Inflammatory macrophage treated with lipopolysaccharide for 4 hours (primary cell): ENCODE measurements at regions not wholly inside any gene's neighbourhood (a gene's known extent, or its start where the extent isn't known, plus 50 kb on each side); places are given as distances from the start of the nearest gene placed in this dataset.
"Not testable (repeated sequence)": the region's sequence is repeated elsewhere in the genome, so short reads cannot be mapped to it uniquely, and the experiment has no call there.

Experiments used
- DNase-seq: peaks from one replicate; pipeline ENCODE4 v3.0.0-alpha.2; 2020

DNA sequence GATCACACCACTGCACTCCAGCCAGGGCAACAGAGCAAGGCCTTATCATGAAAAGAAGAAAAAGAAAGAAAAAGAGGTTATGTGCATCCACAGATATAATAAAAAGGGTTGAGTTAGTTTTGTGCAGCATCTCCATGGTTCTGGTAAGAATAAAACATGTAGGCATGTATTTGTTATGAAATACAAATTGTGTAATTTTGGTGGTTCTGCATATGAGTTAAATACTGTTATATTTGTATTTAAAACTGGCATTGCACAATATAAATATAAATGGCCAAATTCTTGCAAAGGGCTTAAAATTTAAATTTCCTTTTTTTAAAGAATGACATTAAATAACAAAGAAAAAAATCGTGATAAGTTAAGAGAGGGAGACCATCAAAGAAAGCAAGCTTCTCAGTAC, 159.1 kb upstream of the PREP start:
- DNase-seq, result peak; percentile 62

DNA sequence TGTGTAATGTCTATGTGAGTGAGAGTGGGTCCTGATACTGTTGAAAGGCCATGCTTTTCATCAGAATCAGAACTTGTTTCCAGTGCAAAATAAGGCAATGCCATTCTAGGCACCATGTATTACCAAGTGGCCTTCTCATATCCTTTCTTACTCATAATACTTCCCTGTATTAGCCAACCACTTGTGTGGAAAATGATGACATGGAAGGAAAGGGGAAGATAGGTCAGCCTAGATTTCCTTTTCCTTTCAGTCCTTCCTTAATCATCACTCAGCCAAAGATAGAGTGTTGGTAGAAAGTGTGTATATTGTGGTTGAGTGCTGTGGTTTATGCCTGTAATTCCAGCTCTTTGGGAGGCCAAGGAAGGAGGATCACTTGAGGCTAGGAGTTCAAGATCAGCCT, 158.6 kb upstream of the PREP start:
- peak; percentile 88 for DNase-seq

DNA sequence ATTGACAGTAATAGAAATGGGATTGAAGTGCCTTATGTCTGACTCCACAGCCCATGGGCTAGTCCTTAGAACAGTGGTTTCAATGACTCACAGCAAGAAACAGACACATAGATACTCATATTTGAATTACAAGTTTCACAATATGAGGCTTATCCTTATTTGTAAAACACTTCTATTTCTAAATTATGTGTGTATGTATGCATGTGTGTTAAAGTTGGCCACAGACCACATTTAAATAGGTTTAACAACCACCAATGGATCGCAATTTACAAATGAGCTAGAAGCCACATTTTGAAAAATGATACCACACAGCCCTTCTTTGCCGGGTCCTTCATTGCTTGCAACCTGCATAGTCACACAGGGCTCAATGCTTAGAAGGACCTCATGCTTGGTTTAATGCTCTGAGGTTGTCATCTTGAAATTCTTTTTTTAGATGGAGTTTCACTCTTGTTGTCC, 157.8 kb upstream of the PREP start:
- peak; percentile 48 for DNase-seq

DNA sequence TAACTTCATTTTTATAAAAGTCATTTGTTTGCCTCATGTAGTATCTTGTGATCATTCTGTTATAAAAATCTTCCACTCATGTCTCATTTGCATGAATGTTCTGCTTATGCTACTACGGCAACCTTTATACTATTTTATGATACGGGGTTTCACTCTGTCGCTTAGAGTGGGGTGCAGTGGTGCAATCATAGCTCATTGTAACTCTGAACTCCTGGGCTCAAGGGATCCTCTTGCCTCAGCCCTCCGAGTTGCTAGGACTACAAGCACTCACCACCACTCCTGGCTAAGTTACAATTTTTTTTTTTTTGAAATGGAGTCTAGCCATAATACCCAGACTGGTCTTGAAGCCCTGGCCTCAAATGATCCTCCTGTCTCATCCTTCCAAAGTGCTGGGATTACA, 154.4 kb upstream of the PREP start:
- DNase-seq, result no peak

DNA sequence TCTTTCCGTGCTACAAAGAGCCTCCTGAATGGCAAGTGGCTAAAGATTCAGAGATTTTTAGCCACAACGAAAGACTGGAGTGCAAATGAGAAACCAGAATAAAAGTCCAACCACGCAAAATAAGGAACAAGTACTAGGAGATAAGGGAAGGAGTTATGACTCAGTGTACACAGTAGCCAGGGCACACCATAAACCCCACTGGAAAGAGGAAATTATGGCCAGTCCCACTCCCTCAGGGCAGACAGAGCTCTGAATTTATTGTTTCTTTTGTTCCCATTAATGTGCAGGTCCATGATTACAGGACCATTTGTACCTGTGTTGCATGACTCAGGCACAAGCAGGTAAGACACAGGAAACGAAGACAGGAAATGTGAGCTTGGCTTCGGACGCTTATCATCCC, 150.3 kb upstream of the PREP start:
- DNase-seq, result peak; percentile 82

DNA sequence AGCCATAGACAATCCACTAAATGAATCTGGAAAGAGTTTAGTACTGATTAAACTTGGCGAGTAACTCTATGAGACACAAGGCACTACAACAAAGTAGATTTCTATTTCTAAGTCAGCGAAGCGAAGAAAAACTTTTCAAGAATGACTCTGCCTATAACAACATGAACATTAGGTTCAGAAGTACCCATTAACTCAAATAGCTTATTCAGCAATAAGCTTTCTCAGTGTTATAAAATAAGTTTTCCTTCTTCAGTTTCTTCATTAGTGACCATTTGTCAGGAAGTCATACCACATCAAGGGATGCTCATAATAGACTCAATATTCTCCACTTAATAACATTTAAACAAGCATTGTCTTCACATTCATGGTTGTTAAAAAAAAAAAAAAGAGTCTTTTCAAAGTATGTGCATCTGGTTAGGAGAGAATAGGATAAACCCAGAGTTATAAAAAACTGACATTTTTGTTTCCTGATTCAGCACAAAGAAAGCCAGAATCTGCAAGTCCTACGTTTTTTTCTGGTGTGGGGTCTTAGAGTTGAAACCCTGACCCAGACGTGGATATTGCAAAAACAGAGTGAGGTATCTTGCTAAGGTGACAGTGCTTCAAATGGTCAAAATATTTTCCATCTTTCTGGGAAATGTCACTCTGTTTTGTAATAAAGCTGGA, 148.2 kb upstream of the PREP start:
- DNase-seq, result no peak

DNA sequence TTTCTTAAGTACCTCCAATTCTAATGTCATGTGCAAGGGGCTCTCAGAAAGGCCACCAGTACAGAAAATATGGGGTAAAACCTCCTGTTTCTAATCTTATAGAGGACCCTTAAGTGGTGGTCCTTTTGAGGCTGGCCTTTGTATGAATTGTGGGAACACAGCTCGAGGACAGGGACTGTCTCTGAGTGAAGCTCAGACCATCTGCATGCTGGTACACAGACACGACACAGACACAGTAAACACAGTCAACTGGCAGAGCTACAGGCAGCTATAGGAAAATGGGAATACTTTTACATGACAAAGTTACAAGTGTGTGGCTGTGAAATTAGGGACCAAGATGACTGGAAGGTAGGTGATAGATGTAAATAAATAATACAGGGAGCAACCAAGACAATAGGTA, 143.9 kb upstream of the PREP start:
- no peak for DNase-seq

DNA sequence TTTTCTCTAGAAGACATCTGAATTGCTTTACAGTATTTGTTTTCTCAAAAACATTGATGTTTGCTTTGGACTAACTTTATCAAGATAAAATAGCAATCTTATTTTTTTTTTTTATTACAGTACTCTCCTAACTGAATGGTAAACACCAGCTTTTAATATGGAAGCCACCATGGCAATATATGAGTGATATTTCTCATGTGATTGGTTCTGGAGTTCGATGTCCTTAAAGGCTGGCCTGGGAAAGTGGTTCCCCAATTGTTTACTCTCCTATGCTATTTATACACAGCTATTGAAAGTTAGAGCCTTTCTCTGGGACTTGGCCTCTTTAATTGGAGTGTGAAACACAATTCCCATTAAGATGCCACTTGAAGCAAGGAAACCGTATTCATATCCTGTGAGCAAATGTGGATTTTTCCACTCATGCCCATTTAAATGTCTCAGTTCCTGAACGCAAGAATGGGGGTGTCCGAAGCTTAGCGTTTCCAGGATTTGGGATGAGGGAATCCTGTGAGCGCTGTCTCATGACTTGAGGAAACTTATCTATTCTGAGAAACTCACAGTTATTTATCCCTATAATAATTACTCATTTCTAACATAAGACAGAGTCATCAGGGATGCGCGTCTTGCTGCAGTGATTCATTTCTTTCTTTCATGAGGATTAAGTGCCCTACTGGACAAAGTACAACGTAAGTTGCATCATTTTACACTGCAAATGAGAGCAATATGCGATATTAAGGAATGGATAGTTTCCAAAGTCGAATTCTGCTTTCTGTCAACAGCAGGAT, 143.3 kb upstream of the PREP start:
- DNase-seq, result no peak

DNA sequence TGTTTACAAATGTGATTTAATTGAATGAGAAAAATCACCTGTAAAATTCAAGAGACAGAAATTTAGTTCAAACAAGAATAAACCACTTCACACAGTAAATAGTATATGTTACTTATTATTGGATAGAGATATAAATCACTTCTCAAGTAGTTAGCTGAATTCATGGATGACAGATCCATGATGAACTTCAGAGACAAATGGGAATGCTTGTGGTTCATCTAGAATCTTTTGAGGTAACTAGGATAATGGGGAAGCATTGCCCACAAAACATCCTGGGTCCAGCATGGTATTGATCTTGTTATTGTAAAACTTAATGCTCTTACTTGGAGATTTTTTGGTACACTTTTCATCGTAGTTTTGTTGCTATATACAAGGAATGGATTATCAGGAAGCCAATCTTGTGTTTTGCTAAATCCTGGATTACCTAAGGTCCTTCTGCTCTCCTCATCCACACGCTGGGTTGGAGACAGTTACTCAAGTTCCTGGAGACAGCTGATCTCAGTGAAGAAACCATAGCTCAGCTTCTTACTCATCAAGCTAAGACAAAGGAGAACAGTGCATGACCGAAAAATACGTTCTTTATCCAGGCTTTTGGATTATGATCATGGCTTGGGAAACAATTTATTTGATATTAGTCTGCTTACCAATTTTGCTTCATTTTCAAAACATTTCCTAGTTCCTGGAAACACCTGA, 142.5 kb upstream of the PREP start:
- peak; percentile 55 for DNase-seq

DNA sequence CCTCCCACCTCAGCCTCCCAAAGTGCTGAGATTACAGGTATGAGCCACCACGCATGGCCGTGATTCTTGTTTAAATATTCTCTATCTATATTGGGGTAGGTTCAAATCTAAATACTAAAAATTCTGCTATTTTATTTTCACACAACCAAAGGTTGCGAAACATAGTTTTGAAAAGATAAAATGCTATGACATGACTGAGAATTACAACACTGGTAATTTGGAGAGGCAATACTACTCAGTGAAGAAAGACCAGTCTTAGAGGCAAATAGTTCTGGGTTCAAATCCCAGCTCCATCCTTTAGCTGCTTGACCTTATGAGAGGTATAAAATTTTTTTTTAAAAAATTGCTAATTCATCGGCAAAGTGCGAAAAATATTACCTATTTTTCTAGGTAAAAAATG, 137.0 kb upstream of the PREP start:
- DNase-seq, result peak; percentile 28

DNA sequence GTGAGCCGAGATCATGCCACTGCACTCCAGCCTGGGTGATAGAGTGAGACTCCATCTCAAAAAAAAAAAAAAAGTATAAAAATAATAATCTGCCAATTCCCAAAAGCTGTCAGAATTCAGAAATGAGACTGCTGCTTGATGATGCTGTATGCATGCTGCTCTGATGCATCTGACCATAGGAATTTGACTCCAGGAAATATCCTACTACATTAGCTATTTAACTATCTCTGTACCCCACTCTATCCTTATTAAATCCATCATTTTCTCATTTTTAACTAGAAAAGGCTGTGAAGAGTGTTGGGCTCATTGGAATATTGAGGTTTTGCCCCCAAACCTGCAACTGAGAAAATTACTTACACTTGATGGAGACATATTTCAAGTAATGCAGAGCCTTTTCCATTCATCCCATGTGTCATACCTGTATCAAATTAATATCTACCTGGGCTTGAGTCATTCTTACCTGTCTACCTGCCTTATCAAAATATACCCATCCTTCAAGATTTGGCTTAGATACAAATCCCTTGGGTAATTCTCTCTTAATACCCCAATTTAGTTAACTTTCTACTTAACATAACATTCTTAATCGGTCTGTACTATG, 135.2 kb upstream of the PREP start:
- no peak for DNase-seq

DNA sequence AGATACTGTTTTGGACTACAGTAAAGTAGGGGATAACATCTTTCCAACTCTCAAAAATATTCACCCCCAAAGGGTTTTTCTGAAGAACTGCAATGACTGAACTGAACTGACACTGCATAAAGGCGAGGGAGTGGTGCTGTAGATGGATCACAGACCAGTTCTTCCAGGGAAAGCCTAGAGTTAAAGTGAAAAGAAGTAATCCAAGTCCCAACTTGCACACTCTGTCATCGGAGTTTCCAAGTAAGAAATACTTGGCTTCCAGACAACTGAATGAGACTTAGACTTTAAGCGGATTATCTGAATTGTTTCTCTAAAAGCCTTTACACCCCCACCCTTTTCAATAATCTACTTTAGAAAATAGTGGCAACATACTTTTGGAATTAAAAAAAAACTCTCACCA, 134.1 kb upstream of the PREP start:
- DNase-seq, result no peak

DNA sequence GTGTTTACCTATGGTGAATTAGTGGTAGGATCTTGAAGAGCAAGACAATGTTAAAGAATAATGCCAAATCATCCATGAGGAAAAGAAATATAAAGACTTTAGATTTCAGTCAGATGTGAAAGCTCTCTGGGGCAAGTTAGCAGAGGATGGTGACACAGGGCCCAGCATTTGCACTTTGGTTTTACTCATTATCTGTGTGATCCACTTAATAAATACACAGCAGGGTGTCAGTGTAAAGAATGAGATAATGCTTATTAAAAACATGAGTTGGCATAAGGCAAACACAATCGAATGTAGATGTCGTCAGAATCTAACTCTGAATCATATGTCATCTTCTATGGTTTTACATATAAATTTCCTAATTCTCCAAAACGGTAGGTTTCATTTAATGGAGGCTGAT, 130.4 kb upstream of the PREP start:
- no peak for DNase-seq

DNA sequence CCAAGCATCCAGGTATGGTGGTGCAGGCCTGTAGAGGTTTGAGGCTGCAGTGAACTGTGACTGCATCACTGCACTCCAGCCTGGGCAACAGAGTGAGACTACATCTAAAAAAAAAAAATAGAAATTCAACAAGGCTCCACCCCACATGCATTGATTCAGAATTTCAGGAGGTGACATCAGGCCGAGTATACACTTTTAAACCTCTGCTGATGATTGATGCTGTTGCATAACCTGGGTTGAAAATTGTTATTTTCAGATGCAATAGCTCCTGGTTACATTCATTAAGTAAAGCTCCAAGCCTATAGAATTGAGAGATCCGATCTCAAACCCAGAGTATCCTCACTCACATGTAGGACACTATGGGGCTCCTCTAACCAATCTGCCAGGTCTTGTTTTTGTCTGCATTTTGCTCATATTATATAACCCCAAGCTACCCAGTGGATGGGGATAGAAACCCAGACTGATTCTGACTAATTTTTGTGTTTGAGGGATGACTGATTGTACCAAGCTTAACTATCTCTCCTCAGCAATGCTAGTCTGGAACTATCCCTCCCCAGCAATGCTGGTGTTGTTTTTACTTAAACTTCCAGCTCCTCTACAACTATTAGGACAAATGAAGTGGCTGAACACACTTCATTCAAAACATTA, 123.5 kb upstream of the PREP start:
- DNase-seq, result no peak

DNA sequence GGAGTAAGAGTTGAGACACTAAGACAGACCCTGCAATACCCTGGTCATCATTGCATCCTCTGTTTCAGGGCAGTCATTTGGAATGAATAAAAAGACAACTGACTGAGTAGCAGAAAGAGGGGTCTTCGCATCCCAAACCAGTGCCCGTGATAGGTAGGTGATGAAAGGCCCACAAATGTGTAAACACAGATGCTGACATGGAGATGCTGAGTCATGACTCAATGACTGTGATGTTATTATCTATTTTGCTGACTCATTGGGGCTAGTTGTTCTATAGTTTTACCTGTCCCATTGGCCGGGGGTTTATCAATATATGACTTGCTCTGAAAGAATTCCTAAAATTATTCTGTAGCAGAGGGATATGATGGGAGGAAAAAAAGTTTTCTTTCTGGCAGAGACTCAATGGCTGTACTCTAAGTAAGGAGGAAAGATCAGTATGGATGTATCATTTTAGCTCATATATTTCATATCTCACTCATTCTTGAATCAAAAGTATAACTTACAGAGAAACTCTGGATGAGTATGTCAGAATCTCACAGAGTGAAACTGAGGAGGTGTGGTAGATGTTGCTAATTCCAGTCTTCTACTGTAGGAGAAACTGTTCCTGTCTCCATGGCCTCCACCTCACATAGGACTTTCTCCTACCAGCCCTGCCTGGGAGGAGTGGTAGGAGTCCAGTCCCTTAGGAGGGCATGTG, 119.9 kb upstream of the PREP start:
- no peak for DNase-seq

DNA sequence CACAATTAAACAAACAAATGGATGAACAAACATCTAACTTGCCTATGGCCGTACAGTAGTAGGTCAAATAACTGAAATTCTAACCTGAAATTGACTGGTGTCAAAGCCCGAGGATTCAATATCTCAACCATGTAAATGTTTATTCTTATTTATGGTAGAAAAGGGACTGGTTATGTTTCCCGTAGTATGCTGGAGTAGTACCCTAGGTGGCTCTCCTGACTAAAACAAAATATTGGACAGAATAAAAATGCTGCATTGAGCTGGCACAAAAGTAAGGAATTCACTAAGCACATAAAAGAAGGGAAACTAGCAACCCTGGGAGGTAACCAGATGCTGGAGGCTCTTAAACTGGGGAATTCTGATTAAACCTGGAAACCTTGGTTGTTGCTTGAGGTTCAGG, 117.1 kb upstream of the PREP start:
- DNase-seq, result no peak

DNA sequence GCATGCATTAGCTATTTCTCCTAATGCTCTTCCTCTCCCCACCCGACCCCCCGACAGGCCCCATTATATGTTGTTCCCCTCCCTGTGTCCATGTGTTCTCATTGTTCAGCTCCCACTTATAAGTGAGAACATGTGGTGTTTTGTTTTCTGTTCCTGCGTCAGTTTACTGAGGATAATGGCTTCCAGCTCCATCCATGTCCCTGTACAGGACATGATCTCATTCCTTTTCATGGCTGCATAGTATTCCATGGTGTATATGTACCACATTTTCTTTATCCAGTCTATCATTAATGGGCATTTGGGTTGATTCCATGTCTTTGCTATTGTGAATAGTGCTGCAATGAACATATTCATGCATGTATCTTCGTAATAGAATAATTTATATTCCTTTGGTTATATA, 116.1 kb upstream of the PREP start:
- DNase-seq, result not testable (repeated sequence)

DNA sequence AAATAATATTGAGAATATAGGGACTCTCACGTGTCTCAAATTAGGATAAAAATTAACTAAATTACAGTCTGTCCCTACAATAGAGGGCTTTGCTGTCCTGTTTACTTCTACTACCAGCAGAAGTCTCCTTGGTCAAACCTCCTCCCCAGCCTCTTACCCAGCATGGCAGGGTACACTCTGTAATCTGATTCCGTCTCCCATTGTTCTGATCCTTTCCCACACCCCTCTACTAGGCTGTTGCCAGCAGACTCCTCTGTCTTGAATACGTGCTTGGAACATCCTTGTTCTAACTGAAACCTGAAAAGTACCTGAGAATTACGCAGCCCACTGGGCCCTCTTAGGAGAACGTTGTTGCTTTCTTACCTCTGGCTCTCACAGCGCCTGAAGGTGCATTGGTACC, 112.2 kb upstream of the PREP start:
- DNase-seq, result no peak

DNA sequence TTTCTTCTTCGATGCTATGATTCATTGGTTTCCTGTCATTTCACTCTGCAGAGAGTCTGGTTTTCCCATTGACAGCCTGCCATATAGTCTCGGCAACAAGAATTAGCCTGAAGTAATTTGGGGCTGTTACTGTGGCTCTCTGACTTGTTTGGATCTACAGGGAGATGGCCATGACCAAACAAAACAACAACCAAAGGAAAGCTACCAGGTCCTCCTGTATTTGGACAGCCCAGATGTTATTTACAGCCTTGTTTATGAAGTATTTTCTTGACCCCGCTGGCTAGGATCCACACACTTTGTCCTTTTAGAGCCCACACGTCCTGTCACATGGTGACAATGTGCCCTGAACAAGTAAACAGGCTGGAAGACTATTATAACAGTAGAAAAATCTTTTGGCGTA, 111.4 kb upstream of the PREP start:
- no peak for DNase-seq

DNA sequence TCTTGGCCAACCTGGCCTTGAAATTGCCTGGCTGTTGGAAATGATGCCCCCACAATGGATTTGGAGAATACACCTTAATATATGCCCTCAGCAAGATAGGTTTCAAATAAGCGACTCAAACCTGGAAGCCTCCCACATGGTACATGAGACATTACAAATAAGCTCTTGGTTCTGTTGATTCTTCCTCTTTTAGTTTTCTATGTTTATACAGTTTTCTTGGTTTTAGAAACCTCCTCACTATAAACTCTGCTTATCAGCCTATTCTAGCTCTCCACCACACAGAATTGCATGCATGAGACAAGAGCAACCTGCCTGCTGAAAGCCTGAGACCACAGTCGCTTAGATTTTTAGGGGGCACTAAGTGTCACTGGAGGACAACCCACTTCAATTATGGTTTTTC, 108.8 kb upstream of the PREP start:
- no peak for DNase-seq

DNA sequence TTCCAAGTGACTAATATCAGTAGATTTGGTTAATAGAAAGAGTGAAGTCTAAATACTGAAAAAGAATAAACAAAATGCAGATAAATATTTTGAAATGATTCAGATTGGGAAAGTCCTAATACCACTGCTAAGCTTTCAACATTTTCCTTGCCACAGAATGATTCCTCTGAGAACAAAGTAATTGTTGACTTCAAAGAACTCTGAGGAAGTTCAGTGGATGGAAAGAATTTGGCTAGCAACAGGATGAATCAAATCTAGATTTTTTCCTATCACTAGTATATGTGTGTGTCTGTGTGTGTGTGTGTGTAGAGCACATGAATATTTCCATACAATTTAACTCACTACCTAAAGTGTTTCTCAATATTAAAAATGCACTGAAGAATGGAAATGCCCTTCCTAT, 107.9 kb upstream of the PREP start:
- DNase-seq, result peak; percentile 15

DNA sequence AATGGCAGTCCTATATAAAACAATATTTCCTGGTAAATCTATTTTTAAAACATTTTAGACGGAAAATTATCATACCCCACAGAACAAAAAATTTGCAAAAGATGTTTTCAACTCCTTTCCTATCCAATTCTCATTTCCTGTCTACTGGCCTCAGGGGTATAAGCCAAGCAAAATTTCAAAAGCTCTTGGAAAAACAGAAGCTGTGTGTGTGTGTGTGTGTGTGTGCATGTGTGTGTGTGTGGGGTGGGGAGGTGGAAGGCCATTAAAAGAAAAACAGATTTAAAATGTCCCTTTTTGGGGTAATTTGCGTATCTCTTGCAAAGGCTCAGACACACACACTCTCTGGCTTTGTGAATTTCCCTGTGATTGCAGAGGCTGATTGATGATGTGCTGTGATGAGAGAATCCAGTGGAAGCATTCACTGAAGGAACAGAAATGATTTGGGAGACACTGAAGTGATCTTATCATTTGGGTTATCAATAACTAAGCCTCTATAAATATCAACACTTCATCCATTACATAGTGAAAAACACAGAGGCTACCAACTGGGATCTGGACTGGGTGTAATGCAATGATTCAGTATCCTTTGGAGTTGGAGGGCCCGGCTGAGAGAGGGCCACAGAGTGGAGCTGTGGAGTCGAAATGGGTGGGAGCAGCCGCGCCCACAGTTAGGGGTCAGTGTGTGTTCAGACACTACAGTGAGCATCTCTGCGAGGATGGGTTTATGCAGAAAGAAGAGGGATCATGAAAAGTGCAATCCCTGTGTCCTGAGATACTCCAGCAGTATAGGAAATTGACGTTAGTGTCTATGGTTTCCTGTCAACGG, 106.8 kb upstream of the PREP start:
- DNase-seq, result no peak
